Gastrocnemius medialis (tissue), 4 donors: ENCODE measurements at regions not wholly inside any gene's neighbourhood (a gene's known extent, or its start where the extent isn't known, plus 50 kb on each side); places are given as distances from the start of the nearest gene placed in this dataset.

Experiments
- POLR2A ChIP-seq, 2 donors: fragments of 450-650 bp; IDR thresholded peaks; one replicate each; pipeline ENCODE4 v1.6.1; 2017; ENCODE audit warnings: antibody characterized with exemption in 2 of 2, mild to moderate bottlenecking in 2 of 2, moderate library complexity in 2 of 2
- TF ChIP-seq, protein P1 (sequence below), 5 experiments: fragments of 450-650 bp in 3 of 5; fragments of 200-600 bp in 2 of 5; sonication (generic) in 2 of 5; IDR thresholded peaks in 4 of 5; conservative IDR thresholded peaks in 1 of 5; 1 replicate in 4 of 5; 2 replicates in 1 of 5; pipeline ENCODE4 v1.5.1; 2016 to 2019; ENCODE audit warnings: antibody characterized with exemption in 5 of 5, mild to moderate bottlenecking in 3 of 5, moderate library complexity in 3 of 5

- TF ChIP-seq POLR2A (IDR thresholded peaks at IDR 0.05): no peak
- TF ChIP-seq, protein P1, sequence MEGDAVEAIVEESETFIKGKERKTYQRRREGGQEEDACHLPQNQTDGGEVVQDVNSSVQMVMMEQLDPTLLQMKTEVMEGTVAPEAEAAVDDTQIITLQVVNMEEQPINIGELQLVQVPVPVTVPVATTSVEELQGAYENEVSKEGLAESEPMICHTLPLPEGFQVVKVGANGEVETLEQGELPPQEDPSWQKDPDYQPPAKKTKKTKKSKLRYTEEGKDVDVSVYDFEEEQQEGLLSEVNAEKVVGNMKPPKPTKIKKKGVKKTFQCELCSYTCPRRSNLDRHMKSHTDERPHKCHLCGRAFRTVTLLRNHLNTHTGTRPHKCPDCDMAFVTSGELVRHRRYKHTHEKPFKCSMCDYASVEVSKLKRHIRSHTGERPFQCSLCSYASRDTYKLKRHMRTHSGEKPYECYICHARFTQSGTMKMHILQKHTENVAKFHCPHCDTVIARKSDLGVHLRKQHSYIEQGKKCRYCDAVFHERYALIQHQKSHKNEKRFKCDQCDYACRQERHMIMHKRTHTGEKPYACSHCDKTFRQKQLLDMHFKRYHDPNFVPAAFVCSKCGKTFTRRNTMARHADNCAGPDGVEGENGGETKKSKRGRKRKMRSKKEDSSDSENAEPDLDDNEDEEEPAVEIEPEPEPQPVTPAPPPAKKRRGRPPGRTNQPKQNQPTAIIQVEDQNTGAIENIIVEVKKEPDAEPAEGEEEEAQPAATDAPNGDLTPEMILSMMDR (IDR thresholded peaks at IDR 0.05 in 4 of 5, conservative IDR thresholded peaks at IDR 0.05 in 1 of 5): no peak
Measured at GRCh38 chr13:81078048-81078447, 737.1 kb upstream of the SPRY2 start.
